ENCODE measurements at regions not wholly inside any gene's neighbourhood (a gene's known extent, or its start where the extent isn't known, plus 50 kb on each side); places are given as distances from the start of the nearest gene placed in this dataset.

- no peaks in the 10 kb centered on the region for H3K27me3 ChIP-seq
- H3K4me1 ChIP-seq (ENCODE audit: insufficient read depth): peaks cover 5% of the 10 kb centered on the region
- DNase-seq (ENCODE audit: low spot score): no peak
- H3K27ac ChIP-seq: no peak overlapping the region
- H3K9me2 ChIP-seq (replicated peaks; ENCODE audit: insufficient read depth): no peaks in the 10 kb centered on the region
- H3K4me3 ChIP-seq: no peak overlapping the region
- no peaks in the 10 kb centered on the region for H3K9me3 ChIP-seq (ENCODE audit: low read depth)
- no peak overlapping the region for H3K4me2 ChIP-seq
- H4K20me1 ChIP-seq (ENCODE audit: insufficient read depth, poor library complexity, severe bottlenecking): no peaks in the 10 kb centered on the region
- 87% methylated on average over 3 of the region's 3 CpGs for WGBS (ENCODE audit: low lambda C conversion rate, missing lambda C conversion rate)
- H3K79me2 ChIP-seq: no peaks in the 10 kb centered on the region
- H2AFZ ChIP-seq: no peak overlapping the region
- TF ChIP-seq EZH2phosphoT487 (IDR thresholded peaks at IDR 0.05; ENCODE audit: low read depth, severe bottlenecking, unreplicated experiment) (no peak), EZH2 (IDR thresholded peaks at IDR 0.05; ENCODE audit: borderline replicate concordance) (no peak), CTCF (IDR thresholded peaks at IDR 0.05; ENCODE audit: poor library complexity) (no peak)
- no peaks in the 10 kb centered on the region for H3K36me3 ChIP-seq (replicated peaks; ENCODE audit: insufficient read depth, low read depth)
Observed at GRCh38 chr12:88638388-88638787, 58.1 kb upstream of the KITLG start.

GRCh38 chr12:88634008-88634407, 53.7 kb upstream of the KITLG start:
- Histone ChIP-seq H3K27ac (no peak overlapping the region), H3K9me3 (ENCODE audit: low read depth) (no peaks in the 10 kb centered on the region), H3K27me3 (no peaks in the 10 kb centered on the region), H3K4me1 (ENCODE audit: insufficient read depth) (peaks cover under 1% of the 10 kb centered on the region), H2AFZ (no peak overlapping the region), H3K4me2 (no peak overlapping the region), H3K79me2 (no peaks in the 10 kb centered on the region), H3K9me2 (replicated peaks; ENCODE audit: insufficient read depth) (no peaks in the 10 kb centered on the region), H4K20me1 (ENCODE audit: insufficient read depth, poor library complexity, severe bottlenecking) (no peaks in the 10 kb centered on the region), H3K36me3 (replicated peaks; ENCODE audit: insufficient read depth, low read depth) (no peaks in the 10 kb centered on the region), H3K4me3 (no peak overlapping the region)
- no peak for DNase-seq (ENCODE audit: low spot score)
- TF ChIP-seq EZH2 (IDR thresholded peaks at IDR 0.05; ENCODE audit: borderline replicate concordance) (no peak), EZH2phosphoT487 (IDR thresholded peaks at IDR 0.05; ENCODE audit: low read depth, severe bottlenecking, unreplicated experiment) (no peak), CTCF (IDR thresholded peaks at IDR 0.05; ENCODE audit: poor library complexity) (no peak)
- WGBS (ENCODE audit: low lambda C conversion rate, missing lambda C conversion rate): 83% methylated on average over 1 of the region's 1 CpG

- Histone ChIP-seq H3K4me2 (no peak overlapping the region), H3K9me2 (replicated peaks; ENCODE audit: insufficient read depth) (no peaks in the 10 kb centered on the region), H3K79me2 (no peaks in the 10 kb centered on the region), H4K20me1 (ENCODE audit: insufficient read depth, poor library complexity, severe bottlenecking) (no peaks in the 10 kb centered on the region), H3K9me3 (ENCODE audit: low read depth) (no peaks in the 10 kb centered on the region), H3K27ac (no peak overlapping the region), H3K4me3 (no peak overlapping the region), H2AFZ (no peak overlapping the region), H3K27me3 (no peaks in the 10 kb centered on the region), H3K4me1 (ENCODE audit: insufficient read depth) (no peaks in the 10 kb centered on the region), H3K36me3 (replicated peaks; ENCODE audit: insufficient read depth, low read depth) (no peaks in the 10 kb centered on the region)
- no peak for DNase-seq (ENCODE audit: low spot score)
- TF ChIP-seq CTCF (IDR thresholded peaks at IDR 0.05; ENCODE audit: poor library complexity) (peak; percentile 41), EZH2 (IDR thresholded peaks at IDR 0.05; ENCODE audit: borderline replicate concordance) (no peak), EZH2phosphoT487 (IDR thresholded peaks at IDR 0.05; ENCODE audit: low read depth, severe bottlenecking, unreplicated experiment) (no peak)
- WGBS (ENCODE audit: low lambda C conversion rate, missing lambda C conversion rate): 83% methylated on average over 1 of the region's 1 CpG
Observed at GRCh38 chr12:88633312-88633711, 53.0 kb upstream of the KITLG start.

GRCh38 chr12:88630561-88630960, 50.3 kb upstream of the KITLG start:
- H3K9me3 ChIP-seq (ENCODE audit: low read depth): no peaks in the 10 kb centered on the region
- no peak overlapping the region for H3K27ac ChIP-seq
- no peak overlapping the region for H3K4me2 ChIP-seq
- no peaks in the 10 kb centered on the region for H4K20me1 ChIP-seq (ENCODE audit: insufficient read depth, poor library complexity, severe bottlenecking)
- no peaks in the 10 kb centered on the region for H3K9me2 ChIP-seq (replicated peaks; ENCODE audit: insufficient read depth)
- no peaks in the 10 kb centered on the region for H3K27me3 ChIP-seq
- no peaks in the 10 kb centered on the region for H3K79me2 ChIP-seq
- TF ChIP-seq EZH2 (IDR thresholded peaks at IDR 0.05; ENCODE audit: borderline replicate concordance) (no peak), CTCF (IDR thresholded peaks at IDR 0.05; ENCODE audit: poor library complexity) (no peak), EZH2phosphoT487 (IDR thresholded peaks at IDR 0.05; ENCODE audit: low read depth, severe bottlenecking, unreplicated experiment) (no peak)
- no peak for DNase-seq (ENCODE audit: low spot score)
- no peak overlapping the region for H2AFZ ChIP-seq
- H3K36me3 ChIP-seq (replicated peaks; ENCODE audit: insufficient read depth, low read depth): no peaks in the 10 kb centered on the region
- no peaks in the 10 kb centered on the region for H3K4me1 ChIP-seq (ENCODE audit: insufficient read depth)
- no peak overlapping the region for H3K4me3 ChIP-seq

Data from hepatocyte (in vitro differentiated cells).